HG02610 (cell line): ENCODE measurements at regions not wholly inside any gene's neighbourhood (a gene's known extent, or its start where the extent isn't known, plus 50 kb on each side); places are given as distances from the start of the nearest gene placed in this dataset.

Experiments
- ATAC-seq: cut with Tn5 transposase; IDR thresholded peaks from one replicate; pipeline ENCODE4 v1.9.1; 2021; ENCODE audit warnings: mild to moderate bottlenecking, moderate library complexity; ENCODE audit not compliant: unreplicated experiment

GRCh38 chr2:111716905-111717775, 166.9 kb downstream of the ANAPC1 start:
- no peak for ATAC-seq
